HepG2 (cell line): ENCODE measurements at regions not wholly inside any gene's neighbourhood (a gene's known extent, or its start where the extent isn't known, plus 50 kb on each side); places are given as distances from the start of the nearest gene placed in this dataset.

ENCODE experiments used
- ATAC-seq: fragments of 200-7000 bp; cut with Tn5 transposase; 3 replicates; pipeline ENCODE4 v1.9.1; 2020; ENCODE audit warnings: mild to moderate bottlenecking, moderate library complexity
- BruUV-seq: library from RNA; stranded (reverse); fragments of 400-500 nt; replicated peaks from 2 replicates; lab custom pipeline; 2021; lab: Mats Ljungman, UMichigan
- CTCF ChIA-PET: fragments of 300-600 bp; formaldehyde crosslinking; extraction: SDS; loops from one replicate; lab custom pipeline; 2021; ENCODE audit warnings: low total read pairs, inconsistent platforms, low intra/inter-chr PET ratio; lab: Yijun Ruan, JAX
- POLR2A ChIA-PET: fragments of 350-600 bp; sonication (Branson Sonifier 250); formaldehyde crosslinking; loops from one replicate; lab custom pipeline; 2020; ENCODE audit warnings: antibody characterized with exemption, inconsistent platforms; lab: Yijun Ruan, JAX
- DNase-seq: peaks from one replicate; pipeline ENCODE4 v3.0.0-alpha.2; 2015; ENCODE audit warnings: low spot score
- FAIRE-seq: peaks from 3 replicates; lab custom pipeline; 2011; peaks lifted over from hg19 to GRCh38; lab: Jason Lieb, UNC
- H2AFZ ChIP-seq: one replicate; pipeline ENCODE4 v1.6.1; 2011; ENCODE audit warnings: low read length, inconsistent platforms
- H3K27ac ChIP-seq: fragments of 300-600 bp; 3 replicates; pipeline ENCODE4 v1.8.0; 2011; ENCODE audit warnings: mixed run types, mild to moderate bottlenecking, mixed read lengths, low read length, inconsistent platforms; ENCODE audit not compliant: insufficient read depth; ENCODE audit errors: extremely low read length
- H3K27me3 ChIP-seq, 2 experiments: fragments of 200-600 bp in 1 of 2; 2 replicates in 1 of 2; 3 replicates in 1 of 2; pipeline versions ENCODE4 v1.6.0 to v1.8.0; 2011; ENCODE audit warnings: low read length in 2 of 2, mild to moderate bottlenecking in 2 of 2, moderate library complexity in 2 of 2, inconsistent platforms in 1 of 2; ENCODE audit not compliant: insufficient read depth in 2 of 2, control insufficient read depth in 1 of 2
- H3K36me3 ChIP-seq, 2 experiments: fragments of 200-600 bp in 1 of 2; replicated peaks in 1 of 2; 2 replicates in 1 of 2; 3 replicates in 1 of 2; pipeline versions ENCODE4 v1.5.1 to v1.8.0; 2011; ENCODE audit warnings: low read length in 2 of 2, inconsistent platforms in 1 of 2; ENCODE audit not compliant: insufficient read depth in 2 of 2, control insufficient read depth in 1 of 2
- H3K4me1 ChIP-seq: 2 replicates; pipeline ENCODE4 v1.5.1; 2012; ENCODE audit warnings: low read length, inconsistent platforms; ENCODE audit not compliant: insufficient read depth
- H3K4me2 ChIP-seq: 2 replicates; pipeline ENCODE4 v1.6.0; 2011; ENCODE audit warnings: low read depth, low read length, inconsistent platforms
- H3K4me3 ChIP-seq, 3 experiments: fragments of 200-600 bp in 1 of 3; sonication (generic), shearing (Covaris generic) in 1 of 3; replicated peaks in 1 of 3; 2 replicates each; pipeline ENCODE4 v1.5.1; 2011 to 2016; ENCODE audit warnings: low read length in 3 of 3, inconsistent platforms in 2 of 3, low read depth in 2 of 3, mild to moderate bottlenecking in 2 of 3, control low read depth in 1 of 3, mixed read lengths in 1 of 3; ENCODE audit not compliant: insufficient read depth in 1 of 3
- H3K79me2 ChIP-seq: one replicate; pipeline ENCODE4 v1.6.1; 2011; ENCODE audit warnings: low read length, inconsistent platforms; ENCODE audit not compliant: insufficient read depth
- H3K9ac ChIP-seq: 2 replicates; pipeline ENCODE4 v1.6.0; 2011; ENCODE audit warnings: mild to moderate bottlenecking, low read depth, low read length, inconsistent platforms; ENCODE audit not compliant: insufficient read depth
- H3K9me3 ChIP-seq: 2 replicates; pipeline ENCODE4 v1.5.1; 2012; ENCODE audit warnings: mild to moderate bottlenecking, low read length
- H4K20me1 ChIP-seq: 2 replicates; pipeline ENCODE4 v1.6.0; 2011; ENCODE audit warnings: inconsistent platforms, mild to moderate bottlenecking, low read length, moderate library complexity; ENCODE audit not compliant: insufficient read depth
- BCL3 ChIP-seq: sonication (generic); formaldehyde crosslinking; IDR thresholded peaks from 2 replicates; pipeline ENCODE4 v1.5.1; 2020; ENCODE audit warnings: mild to moderate bottlenecking, missing genetic modification reagents, moderate library complexity
- CEBPB ChIP-seq: IDR thresholded peaks from 2 replicates; pipeline ENCODE4 v1.6.1; 2011; ENCODE audit warnings: low read depth, low read length, improper control_type of control experiment, borderline replicate concordance
- CREM ChIP-seq, 2 experiments: sonication (generic) in 1 of 2; formaldehyde crosslinking in 1 of 2; IDR thresholded peaks; 2 replicates each; pipeline versions ENCODE4 v1.4.0 to v1.6.1; 2016 to 2020; ENCODE audit warnings: antibody characterized with exemption in 1 of 2, mild to moderate bottlenecking in 1 of 2, missing genetic modification reagents in 1 of 2
- GATA4 ChIP-seq: sonication (generic); IDR thresholded peaks from 2 replicates; pipeline ENCODE4 v1.6.1; 2016; ENCODE audit warnings: antibody characterized with exemption, low read depth, borderline replicate concordance
- GLMP ChIP-seq: sonication (generic); formaldehyde crosslinking; IDR thresholded peaks from 2 replicates; pipeline ENCODE4 v1.9.0; 2021; ENCODE audit warnings: missing genetic modification reagents, mild to moderate bottlenecking, borderline replicate concordance
- ISL2 ChIP-seq: sonication (generic); formaldehyde crosslinking; IDR thresholded peaks from 2 replicates; pipeline ENCODE4 v1.5.0; 2020; ENCODE audit warnings: missing genetic modification reagents
- KLF15 ChIP-seq: sonication (generic); formaldehyde crosslinking; IDR thresholded peaks from 2 replicates; pipeline ENCODE4 v1.8.1; 2023; ENCODE audit warnings: borderline replicate concordance, mild to moderate bottlenecking, inconsistent platforms, missing genetic modification reagents, mixed read lengths
- NBN ChIP-seq: fragments of 450-650 bp; conservative IDR thresholded peaks from 2 replicates; pipeline ENCODE4 v1.6.1; 2017
- NFE2L1 ChIP-seq: sonication (generic); formaldehyde crosslinking; IDR thresholded peaks from 2 replicates; pipeline ENCODE4 v1.4.0; 2020; ENCODE audit warnings: missing genetic modification reagents, mild to moderate bottlenecking, borderline replicate concordance
- NR2F6 ChIP-seq, 2 experiments: IDR thresholded peaks; 2 replicates each; pipeline ENCODE4 v1.6.1; 2016; ENCODE audit warnings: antibody characterized with exemption in 1 of 2, mild to moderate bottlenecking in 1 of 2
- POGK ChIP-seq: sonication (generic); formaldehyde crosslinking; conservative IDR thresholded peaks from 2 replicates; pipeline ENCODE4 v1.8.0; 2022; ENCODE audit warnings: mild to moderate bottlenecking, moderate library complexity, missing genetic modification reagents
- PPARG ChIP-seq: conservative IDR thresholded peaks from 2 replicates; pipeline ENCODE4 v1.6.1; 2016; ENCODE audit warnings: missing biosample characterization, missing genetic modification reagents
- SRSF9 ChIP-seq: fragments of 200-400 bp; formaldehyde crosslinking; IDR thresholded peaks from 2 replicates; pipeline ENCODE4 v1.6.1; 2018; ENCODE audit warnings: borderline replicate concordance, mild to moderate bottlenecking, low read depth, low read length; ENCODE audit not compliant: insufficient read depth, poor library complexity, severe bottlenecking
- THAP7 ChIP-seq: sonication (generic); formaldehyde crosslinking; IDR thresholded peaks from 2 replicates; pipeline ENCODE4 v1.8.1; 2023; ENCODE audit warnings: mild to moderate bottlenecking, missing genetic modification reagents
- ZNF335 ChIP-seq: sonication (generic); formaldehyde crosslinking; IDR thresholded peaks from 2 replicates; pipeline ENCODE4 v1.4.0; 2020; ENCODE audit warnings: missing genetic modification reagents
- ZNF354B ChIP-seq: sonication (generic); formaldehyde crosslinking; IDR thresholded peaks from 2 replicates; pipeline ENCODE4 v1.8.0; 2022; ENCODE audit warnings: mild to moderate bottlenecking, missing genetic modification reagents
- ZNF639 ChIP-seq: conservative IDR thresholded peaks from 2 replicates; pipeline ENCODE4 v1.6.1; 2018; ENCODE audit warnings: missing genetic modification reagents
- ZNF713 ChIP-seq: sonication (generic); formaldehyde crosslinking; IDR thresholded peaks from 2 replicates; pipeline ENCODE4 v1.4.0; 2020; ENCODE audit warnings: mild to moderate bottlenecking, missing genetic modification reagents
- ZNF724P ChIP-seq: sonication (generic); formaldehyde crosslinking; IDR thresholded peaks from 2 replicates; pipeline ENCODE4 v1.8.0; 2022; ENCODE audit warnings: missing genetic modification reagents, borderline replicate concordance
- ZNF878 ChIP-seq: sonication (generic); formaldehyde crosslinking; IDR thresholded peaks from 2 replicates; pipeline ENCODE4 v1.8.1; 2023; ENCODE audit warnings: mild to moderate bottlenecking, missing genetic modification reagents, moderate library complexity
- WGBS: methylation state at CpG from one replicate; pipeline ENCODE4 v1.1.6; 2017; ENCODE audit warnings: low lambda C conversion rate; 5-methylcytosine and 5-hydroxymethylcytosine counted together
- in situ Hi-C: cut with HindIII; loops from 2 replicates; pipeline ENCODE4 v1.10.0; 2017; ENCODE audit warnings: low pct_unique_long_range_greater_than_20kb; ENCODE audit not compliant: extremely low pct_ligation_motif_present
- intact Hi-C: fragments of 100-400 bp; cut with micrococcal nuclease; formaldehyde crosslinking; loops from one replicate; pipeline ENCODE4 v1.10.0; 2022; ENCODE audit not compliant: unreplicated experiment

GRCh38 chr1:245074898-245075297 lies 79.9 kb upstream of the KIF26B start:
- Histone ChIP-seq H3K27ac (no peak overlapping the region), H3K27me3 (no peaks in the 10 kb centered on the region), H4K20me1 (no peaks in the 10 kb centered on the region), H3K36me3 (no peaks in the 10 kb centered on the region), H3K4me2 (no peak overlapping the region), H3K4me1 (no peaks in the 10 kb centered on the region), H3K4me3 (no peak overlapping the region), H2AFZ (no peak overlapping the region), H3K9ac (no peak overlapping the region), H3K9me3 (no peaks in the 10 kb centered on the region), H3K79me2 (no peaks in the 10 kb centered on the region)
- BruUV-seq = no TSS peak
- intact Hi-C loops (loop anchor here (5.0 kb wide), 1 partner anchor 927 kb away; no protein-coding TSS in a partner anchor), in situ Hi-C loops (loop anchor here (10.0 kb wide), 2 partner anchors 200 to 930 kb away; no protein-coding TSS in a partner anchor)
- TF ChIP-seq ZNF639 (CRISPR knock-in tag) (no peak), ISL2 (no peak), CREM (IDR thresholded peaks at IDR 0.05) (no peak), CREM (CRISPR knock-in tag; IDR thresholded peaks at IDR 0.05) (no peak), SRSF9 (no peak), ZNF878 (CRISPR knock-in tag) (no peak), GATA4 (no peak), ZNF713 (CRISPR knock-in tag) (no peak), NFE2L1 (no peak), ZNF335 (CRISPR knock-in tag) (no peak), ZNF724P (CRISPR knock-in tag) (no peak), POGK (no peak), NR2F6 (IDR thresholded peaks at IDR 0.05) (no peak), NR2F6 (CRISPR knock-in tag; IDR thresholded peaks at IDR 0.05) (no peak), GLMP (CRISPR knock-in tag) (no peak), PPARG (CRISPR knock-in tag) (no peak), BCL3 (CRISPR knock-in tag) (no peak), KLF15 (CRISPR knock-in tag) (no peak), CEBPB (no peak), NBN (no peak), THAP7 (CRISPR knock-in tag) (no peak), ZNF354B (CRISPR knock-in tag) (no peak)
- no peak for FAIRE-seq
- WGBS = 88% methylated on average over 5 of the region's 5 CpGs
- ATAC-seq = no peak
- CTCF ChIA-PET = no interaction called here
- DNase-seq = no peak
- POLR2A ChIA-PET = no interaction called here
